WTC11 (cell line): ENCODE measurements at regions not wholly inside any gene's neighbourhood (a gene's known extent, or its start where the extent isn't known, plus 50 kb on each side); places are given as distances from the start of the nearest gene placed in this dataset.

ENCODE experiments used
- ATAC-seq: fragments of 200-7000 bp; cut with Tn5 transposase; 2 replicates; pipeline ENCODE4 v1.10.0; 2021; ENCODE audit warnings: mild to moderate bottlenecking, moderate library complexity
- CTCF ChIA-PET: fragments of 300-600 bp; sonication (Branson Sonifier 250); formaldehyde crosslinking; loops from one replicate; lab custom pipeline; 2021; ENCODE audit warnings: antibody characterized with exemption; lab: Charles Lee
- POLR2A ChIA-PET: fragments of 350-600 bp; sonication (Branson Sonifier 250); formaldehyde crosslinking; loops from one replicate; lab custom pipeline; 2021; ENCODE audit warnings: antibody characterized with exemption; lab: Charles Lee
- DNase-seq: peaks from one replicate; pipeline ENCODE4 v3.0.0; 2021; ENCODE audit warnings: low spot score
- H3K27ac Mint-ChIP-seq: 2 replicates; pipeline ENCODE4 v1.8.0; 2021; ENCODE audit warnings: mixed read lengths
- H3K27me3 Mint-ChIP-seq: 2 replicates; pipeline ENCODE4 v1.8.0; 2021; ENCODE audit warnings: low read depth, mild to moderate bottlenecking, moderate library complexity, mixed read lengths
- H3K36me3 Mint-ChIP-seq: 2 replicates; pipeline ENCODE4 v1.8.0; 2021; ENCODE audit warnings: mixed read lengths
- H3K4me1 Mint-ChIP-seq: 2 replicates; pipeline ENCODE4 v1.8.0; 2022; ENCODE audit warnings: mixed read lengths
- H3K4me3 Mint-ChIP-seq: 2 replicates; pipeline ENCODE4 v1.8.0; 2021; ENCODE audit warnings: mild to moderate bottlenecking, moderate library complexity, mixed read lengths
- H3K9me3 Mint-ChIP-seq: 2 replicates; pipeline ENCODE4 v1.8.0; 2021; ENCODE audit warnings: mixed read lengths
- CBFB ChIP-seq: sonication (generic); formaldehyde crosslinking; IDR thresholded peaks from 2 replicates; pipeline ENCODE4 v1.8.1; 2022; ENCODE audit warnings: mild to moderate bottlenecking, low read depth, missing genetic modification reagents
- CREB1 ChIP-seq: sonication (generic); formaldehyde crosslinking; IDR thresholded peaks from 2 replicates; pipeline ENCODE4 v1.8.0; 2023; ENCODE audit warnings: mild to moderate bottlenecking, missing genetic modification reagents
- ELF4 ChIP-seq: sonication (generic); formaldehyde crosslinking; IDR thresholded peaks from 2 replicates; pipeline ENCODE4 v1.8.1; 2022; ENCODE audit warnings: low read depth, mild to moderate bottlenecking, moderate library complexity, missing genetic modification reagents
- EMX1 ChIP-seq: fragments of 250-450 bp; sonication (Bioruptor Pico); IDR thresholded peaks from 2 replicates; pipeline ENCODE4 v1.8.0; 2021; ENCODE audit warnings: mild to moderate bottlenecking
- ETV6 ChIP-seq: sonication (generic); formaldehyde crosslinking; IDR thresholded peaks from 2 replicates; pipeline ENCODE4 v1.8.1; 2022; ENCODE audit warnings: mild to moderate bottlenecking, missing genetic modification reagents
- FOXJ3 ChIP-seq: sonication (generic); formaldehyde crosslinking; IDR thresholded peaks from 2 replicates; pipeline ENCODE4 v1.9.0; 2021; ENCODE audit warnings: missing genetic modification reagents, mild to moderate bottlenecking, borderline replicate concordance
- GABPB1 ChIP-seq: sonication (generic); formaldehyde crosslinking; IDR thresholded peaks from 2 replicates; pipeline ENCODE4 v1.8.1; 2023; ENCODE audit warnings: mild to moderate bottlenecking, missing genetic modification reagents
- HMGA2 ChIP-seq: fragments of 250-450 bp; sonication (Bioruptor Pico); IDR thresholded peaks from 2 replicates; pipeline ENCODE4 v1.4.0; 2021; ENCODE audit warnings: mild to moderate bottlenecking, moderate library complexity
- IRF2 ChIP-seq: sonication (generic); formaldehyde crosslinking; IDR thresholded peaks from 2 replicates; pipeline ENCODE4 v1.8.0; 2022; ENCODE audit warnings: low read depth, missing genetic modification reagents, borderline replicate concordance
- MXD4 ChIP-seq: fragments of 250-450 bp; sonication (Bioruptor Pico); IDR thresholded peaks from 2 replicates; pipeline ENCODE4 v1.8.0; 2021; ENCODE audit warnings: mild to moderate bottlenecking, moderate library complexity, borderline replicate concordance
- NFATC4 ChIP-seq: fragments of 250-450 bp; sonication (Bioruptor Pico); IDR thresholded peaks from 2 replicates; pipeline ENCODE4 v1.9.0; 2021; ENCODE audit warnings: mild to moderate bottlenecking
- NFE2L1 ChIP-seq: sonication (generic); formaldehyde crosslinking; IDR thresholded peaks from 2 replicates; pipeline ENCODE4 v1.8.1; 2023; ENCODE audit warnings: missing genetic modification reagents
- NFYB ChIP-seq: sonication (generic); formaldehyde crosslinking; conservative IDR thresholded peaks from 2 replicates; pipeline ENCODE4 v1.8.0; 2022; ENCODE audit warnings: low read depth, missing genetic modification reagents
- RELA ChIP-seq: sonication (generic); formaldehyde crosslinking; IDR thresholded peaks from 2 replicates; pipeline ENCODE4 v1.8.1; 2022; ENCODE audit warnings: missing genetic modification reagents, mild to moderate bottlenecking, borderline replicate concordance
- RORB ChIP-seq: fragments of 250-450 bp; sonication (Bioruptor Pico); IDR thresholded peaks from 2 replicates; pipeline ENCODE4 v1.9.0; 2021; ENCODE audit warnings: mild to moderate bottlenecking
- SMAD3 ChIP-seq: sonication (generic); formaldehyde crosslinking; IDR thresholded peaks from 2 replicates; pipeline ENCODE4 v1.8.0; 2022; ENCODE audit warnings: missing genetic modification reagents, mild to moderate bottlenecking, borderline replicate concordance
- ZNF317 ChIP-seq: sonication (generic); formaldehyde crosslinking; IDR thresholded peaks from 2 replicates; pipeline ENCODE4 v1.8.1; 2023; ENCODE audit warnings: low read depth, mild to moderate bottlenecking, moderate library complexity, missing genetic modification reagents, borderline replicate concordance
- ZNF671 ChIP-seq: fragments of 250-450 bp; sonication (Bioruptor Pico); IDR thresholded peaks from 2 replicates; pipeline ENCODE4 v1.8.0; 2021; ENCODE audit warnings: mild to moderate bottlenecking
- TF ChIP-seq, protein P1 (sequence below): sonication (generic); formaldehyde crosslinking; IDR thresholded peaks from 2 replicates; pipeline ENCODE4 v1.8.1; 2023; ENCODE audit warnings: mild to moderate bottlenecking, moderate library complexity, missing genetic modification reagents
- TF ChIP-seq, protein P2 (sequence below): sonication (generic); formaldehyde crosslinking; IDR thresholded peaks from 2 replicates; pipeline ENCODE4 v1.8.1; 2022; ENCODE audit warnings: low read depth, missing genetic modification reagents, borderline replicate concordance
- TF ChIP-seq, protein P3 (sequence below): sonication (generic); formaldehyde crosslinking; IDR thresholded peaks from 2 replicates; pipeline ENCODE4 v1.8.1; 2022; ENCODE audit warnings: mild to moderate bottlenecking, moderate library complexity, missing genetic modification reagents
- TF ChIP-seq, protein P4 (sequence below): fragments of 250-450 bp; sonication (Bioruptor Pico); IDR thresholded peaks from 2 replicates; pipeline ENCODE4 v1.9.0; 2021; ENCODE audit warnings: mild to moderate bottlenecking
- TF ChIP-seq, protein P5 (sequence below): sonication (generic); formaldehyde crosslinking; IDR thresholded peaks from 2 replicates; pipeline ENCODE4 v1.8.1; 2022; ENCODE audit warnings: low read depth, mild to moderate bottlenecking, moderate library complexity, missing genetic modification reagents, borderline replicate concordance
- TF ChIP-seq, protein P6 (sequence below): sonication (generic); formaldehyde crosslinking; IDR thresholded peaks from 2 replicates; pipeline ENCODE4 v1.8.0; 2022; ENCODE audit warnings: mild to moderate bottlenecking, missing genetic modification reagents

DNA sequence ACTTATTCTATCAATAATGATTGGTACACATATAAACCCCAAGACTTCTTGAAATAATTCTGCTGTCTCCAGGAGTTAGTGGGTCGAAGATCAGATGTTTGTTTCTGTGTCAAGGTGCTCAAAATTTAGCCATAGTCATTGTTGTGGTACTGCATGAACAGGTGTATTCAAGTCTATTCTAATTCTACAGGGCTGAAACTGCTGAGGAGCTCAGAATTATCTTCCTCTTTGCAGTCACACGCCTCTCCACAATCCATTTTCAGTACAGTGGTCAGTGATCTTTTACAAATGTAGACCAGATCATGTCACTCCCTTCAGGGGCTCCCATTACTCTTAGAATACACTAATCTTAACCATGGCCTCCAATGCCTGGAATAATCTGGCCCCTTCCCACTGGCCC, 527.5 kb downstream of the NTRK3 start (continued):
- TF ChIP-seq, protein P1, sequence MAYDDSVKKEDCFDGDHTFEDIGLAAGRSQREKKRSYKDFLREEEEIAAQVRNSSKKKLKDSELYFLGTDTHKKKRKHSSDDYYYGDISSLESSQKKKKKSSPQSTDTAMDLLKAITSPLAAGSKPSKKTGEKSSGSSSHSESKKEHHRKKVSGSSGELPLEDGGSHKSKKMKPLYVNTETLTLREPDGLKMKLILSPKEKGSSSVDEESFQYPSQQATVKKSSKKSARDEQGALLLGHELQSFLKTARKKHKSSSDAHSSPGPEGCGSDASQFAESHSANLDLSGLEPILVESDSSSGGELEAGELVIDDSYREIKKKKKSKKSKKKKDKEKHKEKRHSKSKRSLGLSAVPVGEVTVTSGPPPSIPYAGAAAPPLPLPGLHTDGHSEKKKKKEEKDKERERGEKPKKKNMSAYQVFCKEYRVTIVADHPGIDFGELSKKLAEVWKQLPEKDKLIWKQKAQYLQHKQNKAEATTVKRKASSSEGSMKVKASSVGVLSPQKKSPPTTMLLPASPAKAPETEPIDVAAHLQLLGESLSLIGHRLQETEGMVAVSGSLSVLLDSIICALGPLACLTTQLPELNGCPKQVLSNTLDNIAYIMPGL (CRISPR knock-in tag) = no peak
- TF ChIP-seq ELF4 (CRISPR knock-in tag) (no peak), SMAD3 (CRISPR knock-in tag) (no peak), CBFB (CRISPR knock-in tag) (no peak), NFE2L1 (CRISPR knock-in tag) (no peak), NFATC4 (CRISPR knock-in tag) (no peak), CREB1 (CRISPR knock-in tag) (no peak), EMX1 (CRISPR knock-in tag) (no peak), ZNF671 (no peak), RORB (no peak)
- TF ChIP-seq, protein P2, sequence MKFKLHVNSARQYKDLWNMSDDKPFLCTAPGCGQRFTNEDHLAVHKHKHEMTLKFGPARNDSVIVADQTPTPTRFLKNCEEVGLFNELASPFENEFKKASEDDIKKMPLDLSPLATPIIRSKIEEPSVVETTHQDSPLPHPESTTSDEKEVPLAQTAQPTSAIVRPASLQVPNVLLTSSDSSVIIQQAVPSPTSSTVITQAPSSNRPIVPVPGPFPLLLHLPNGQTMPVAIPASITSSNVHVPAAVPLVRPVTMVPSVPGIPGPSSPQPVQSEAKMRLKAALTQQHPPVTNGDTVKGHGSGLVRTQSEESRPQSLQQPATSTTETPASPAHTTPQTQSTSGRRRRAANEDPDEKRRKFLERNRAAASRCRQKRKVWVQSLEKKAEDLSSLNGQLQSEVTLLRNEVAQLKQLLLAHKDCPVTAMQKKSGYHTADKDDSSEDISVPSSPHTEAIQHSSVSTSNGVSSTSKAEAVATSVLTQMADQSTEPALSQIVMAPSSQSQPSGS (CRISPR knock-in tag) = no peak
- TF ChIP-seq, protein P3, sequence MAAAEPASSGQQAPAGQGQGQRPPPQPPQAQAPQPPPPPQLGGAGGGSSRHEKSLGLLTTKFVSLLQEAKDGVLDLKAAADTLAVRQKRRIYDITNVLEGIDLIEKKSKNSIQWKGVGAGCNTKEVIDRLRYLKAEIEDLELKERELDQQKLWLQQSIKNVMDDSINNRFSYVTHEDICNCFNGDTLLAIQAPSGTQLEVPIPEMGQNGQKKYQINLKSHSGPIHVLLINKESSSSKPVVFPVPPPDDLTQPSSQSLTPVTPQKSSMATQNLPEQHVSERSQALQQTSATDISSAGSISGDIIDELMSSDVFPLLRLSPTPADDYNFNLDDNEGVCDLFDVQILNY (CRISPR knock-in tag) = no peak
- TF ChIP-seq, protein P4, sequence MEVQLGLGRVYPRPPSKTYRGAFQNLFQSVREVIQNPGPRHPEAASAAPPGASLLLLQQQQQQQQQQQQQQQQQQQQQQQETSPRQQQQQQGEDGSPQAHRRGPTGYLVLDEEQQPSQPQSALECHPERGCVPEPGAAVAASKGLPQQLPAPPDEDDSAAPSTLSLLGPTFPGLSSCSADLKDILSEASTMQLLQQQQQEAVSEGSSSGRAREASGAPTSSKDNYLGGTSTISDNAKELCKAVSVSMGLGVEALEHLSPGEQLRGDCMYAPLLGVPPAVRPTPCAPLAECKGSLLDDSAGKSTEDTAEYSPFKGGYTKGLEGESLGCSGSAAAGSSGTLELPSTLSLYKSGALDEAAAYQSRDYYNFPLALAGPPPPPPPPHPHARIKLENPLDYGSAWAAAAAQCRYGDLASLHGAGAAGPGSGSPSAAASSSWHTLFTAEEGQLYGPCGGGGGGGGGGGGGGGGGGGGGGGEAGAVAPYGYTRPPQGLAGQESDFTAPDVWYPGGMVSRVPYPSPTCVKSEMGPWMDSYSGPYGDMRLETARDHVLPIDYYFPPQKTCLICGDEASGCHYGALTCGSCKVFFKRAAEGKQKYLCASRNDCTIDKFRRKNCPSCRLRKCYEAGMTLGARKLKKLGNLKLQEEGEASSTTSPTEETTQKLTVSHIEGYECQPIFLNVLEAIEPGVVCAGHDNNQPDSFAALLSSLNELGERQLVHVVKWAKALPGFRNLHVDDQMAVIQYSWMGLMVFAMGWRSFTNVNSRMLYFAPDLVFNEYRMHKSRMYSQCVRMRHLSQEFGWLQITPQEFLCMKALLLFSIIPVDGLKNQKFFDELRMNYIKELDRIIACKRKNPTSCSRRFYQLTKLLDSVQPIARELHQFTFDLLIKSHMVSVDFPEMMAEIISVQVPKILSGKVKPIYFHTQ (CRISPR knock-in tag) = no peak

DNA sequence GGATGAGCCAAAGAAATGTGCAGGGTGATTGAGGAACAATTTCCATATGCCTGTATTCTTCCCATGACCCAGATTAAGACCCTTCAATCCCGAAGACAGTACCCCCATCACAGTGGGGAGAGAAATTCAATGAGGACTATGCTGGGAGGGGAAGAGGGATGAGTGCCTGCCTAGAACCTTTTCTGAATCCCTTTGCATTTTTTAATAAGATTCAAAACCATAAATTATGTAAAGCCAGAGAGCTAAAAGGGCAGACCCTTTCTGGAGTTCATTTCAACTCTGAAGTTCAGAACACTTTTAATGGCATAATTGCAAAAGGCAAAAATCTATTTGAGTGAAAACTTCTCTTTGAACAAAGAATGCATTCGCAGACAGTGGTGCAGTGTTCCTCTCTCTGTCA, 529.5 kb downstream of the NTRK3 start:
- ATAC-seq = no peak
- TF ChIP-seq ETV6 (CRISPR knock-in tag) (no peak), GABPB1 (CRISPR knock-in tag) (no peak), MXD4 (CRISPR knock-in tag) (no peak), NFATC4 (CRISPR knock-in tag) (no peak), FOXJ3 (CRISPR knock-in tag) (no peak), CREB1 (CRISPR knock-in tag) (no peak), HMGA2 (CRISPR knock-in tag) (no peak), NFYB (CRISPR knock-in tag) (no peak), RELA (CRISPR knock-in tag) (no peak), SMAD3 (CRISPR knock-in tag) (no peak), ZNF317 (CRISPR knock-in tag) (no peak), IRF2 (CRISPR knock-in tag) (no peak)
- TF ChIP-seq, protein P5, sequence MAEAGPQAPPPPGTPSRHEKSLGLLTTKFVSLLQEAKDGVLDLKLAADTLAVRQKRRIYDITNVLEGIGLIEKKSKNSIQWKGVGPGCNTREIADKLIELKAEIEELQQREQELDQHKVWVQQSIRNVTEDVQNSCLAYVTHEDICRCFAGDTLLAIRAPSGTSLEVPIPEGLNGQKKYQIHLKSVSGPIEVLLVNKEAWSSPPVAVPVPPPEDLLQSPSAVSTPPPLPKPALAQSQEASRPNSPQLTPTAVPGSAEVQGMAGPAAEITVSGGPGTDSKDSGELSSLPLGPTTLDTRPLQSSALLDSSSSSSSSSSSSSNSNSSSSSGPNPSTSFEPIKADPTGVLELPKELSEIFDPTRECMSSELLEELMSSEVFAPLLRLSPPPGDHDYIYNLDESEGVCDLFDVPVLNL (CRISPR knock-in tag) = no peak
- TF ChIP-seq, protein P6, sequence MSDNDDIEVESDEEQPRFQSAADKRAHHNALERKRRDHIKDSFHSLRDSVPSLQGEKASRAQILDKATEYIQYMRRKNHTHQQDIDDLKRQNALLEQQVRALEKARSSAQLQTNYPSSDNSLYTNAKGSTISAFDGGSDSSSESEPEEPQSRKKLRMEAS (CRISPR knock-in tag) = no peak
- TF ChIP-seq, protein P3 (CRISPR knock-in tag) = no peak
- TF ChIP-seq, all 79 proteins: peak for 0
- no peaks in the 10 kb centered on the region for H3K9me3 Mint-ChIP-seq
- DNase-seq = no peak
- H3K27me3 Mint-ChIP-seq = no peaks in the 10 kb centered on the region; the same call in 1 of the 2 replicates
- H3K4me3 Mint-ChIP-seq = no peak overlapping the region
- peaks cover 10% of the 10 kb centered on the region for H3K4me1 Mint-ChIP-seq
- no peaks in the 10 kb centered on the region for H3K36me3 Mint-ChIP-seq
- POLR2A ChIA-PET = no interaction called here
- no peak overlapping the region for H3K27ac Mint-ChIP-seq
- CTCF ChIA-PET = no interaction called here
